Stimulated activated naive CD8-positive, alpha-beta T cell treated with anti-CD3 and anti-CD28 coated beads, Interleukin-15, amount 100 ng/mL, for 72 hours (primary cell): ENCODE measurements at regions not wholly inside any gene's neighbourhood (a gene's known extent, or its start where the extent isn't known, plus 50 kb on each side); places are given as distances from the start of the nearest gene placed in this dataset.

Experiments used
- ATAC-seq: fragments of 150-1000 bp; cut with Tn5 transposase; 2 replicates; pipeline ENCODE4 v1.10.0; 2021; ENCODE audit warnings: mild to moderate bottlenecking, moderate library complexity
- DNase-seq, 2 donors: peaks; one replicate each; pipeline ENCODE4 v3.0.0; 2021 to 2022
- H3K27ac Mint-ChIP-seq, 2 donors: one replicate each; pipeline ENCODE4 v1.8.0; 2022; ENCODE audit warnings: mild to moderate bottlenecking in 2 of 2, mixed read lengths in 2 of 2, moderate library complexity in 2 of 2
- H3K27me3 Mint-ChIP-seq: one replicate; pipeline ENCODE4 v1.8.0; 2022; ENCODE audit warnings: mixed read lengths
- H3K4me1 Mint-ChIP-seq: one replicate; pipeline ENCODE4 v1.8.0; 2022; ENCODE audit warnings: mild to moderate bottlenecking, mixed read lengths
- H3K4me3 Mint-ChIP-seq, 2 donors: one replicate each; pipeline ENCODE4 v1.8.0; 2022; ENCODE audit warnings: mild to moderate bottlenecking in 2 of 2, mixed read lengths in 2 of 2, moderate library complexity in 1 of 2
- H3K9me3 Mint-ChIP-seq, 2 donors: one replicate each; pipeline ENCODE4 v1.8.0; 2022; ENCODE audit warnings: mixed read lengths in 2 of 2

GRCh38 chr11:128181984-128182383 is 405.4 kb downstream of the ETS1 start:
- no peak overlapping the region for H3K4me3 Mint-ChIP-seq
- peaks cover 19 to 26% of the 10 kb centered on the region in 2 donors for H3K9me3 Mint-ChIP-seq

GRCh38 chr11:128181088-128181480 is 406.3 kb downstream of the ETS1 start:
- DNase-seq (no peak), ATAC-seq (no peak)
- Mint-ChIP-seq H3K27ac (peak overlapping the region in 1 of 2 donors; percentile 60), H3K27me3 (peaks cover 11% of the 10 kb centered on the region), H3K4me1 (no peaks in the 10 kb centered on the region), H3K9me3 (peaks cover 19 to 20% of the 10 kb centered on the region in 2 donors), H3K4me3 (no peak overlapping the region)

More at GRCh38 chr11:128181984-128182383, 405.4 kb downstream of the ETS1 start:
- H3K4me1 Mint-ChIP-seq: no peaks in the 10 kb centered on the region
- peaks cover 11% of the 10 kb centered on the region for H3K27me3 Mint-ChIP-seq
- ATAC-seq (no peak), DNase-seq (no peak)
- no peak overlapping the region for H3K27ac Mint-ChIP-seq

- Mint-ChIP-seq H3K4me3 (no peak overlapping the region), H3K27ac (peak overlapping the region in 1 of 2 donors; percentile 60), H3K4me1 (no peaks in the 10 kb centered on the region), H3K9me3 (peaks cover 14 to 15% of the 10 kb centered on the region in 2 donors), H3K27me3 (peaks cover 11% of the 10 kb centered on the region)
- ATAC-seq (no peak), DNase-seq (no peak)
Measured at GRCh38 chr11:128180441-128181087, 406.8 kb downstream of the ETS1 start.

GRCh38 chr11:128179512-128179911 is 407.8 kb downstream of the ETS1 start:
- Mint-ChIP-seq H3K4me3 (no peak overlapping the region), H3K4me1 (no peaks in the 10 kb centered on the region), H3K9me3 (peaks cover 5 to 6% of the 10 kb centered on the region in 2 donors), H3K27me3 (peaks cover 11% of the 10 kb centered on the region), H3K27ac (peak overlapping the region in 1 of 2 donors; percentile 36)
- no peak for ATAC-seq
- no peak for DNase-seq

GRCh38 chr11:128179039-128179438 is 408.3 kb downstream of the ETS1 start:
- peaks cover 11% of the 10 kb centered on the region for H3K27me3 Mint-ChIP-seq
- peaks cover under 1 to 1% of the 10 kb centered on the region in 2 donors for H3K9me3 Mint-ChIP-seq
- no peak overlapping the region for H3K27ac Mint-ChIP-seq
- ATAC-seq (no peak), DNase-seq (no peak)
- no peaks in the 10 kb centered on the region for H3K4me1 Mint-ChIP-seq
- H3K4me3 Mint-ChIP-seq: no peak overlapping the region

GRCh38 chr11:128174465-128175291 is 412.7 kb downstream of the ETS1 start:
- no peaks in the 10 kb centered on the region for H3K4me1 Mint-ChIP-seq
- peaks cover 11% of the 10 kb centered on the region for H3K27me3 Mint-ChIP-seq
- no peaks in the 10 kb centered on the region for H3K9me3 Mint-ChIP-seq
- H3K4me3 Mint-ChIP-seq: no peak overlapping the region
- ATAC-seq (peak; percentile 42), DNase-seq (no peak)
- H3K27ac Mint-ChIP-seq: peak overlapping the region in 1 of 2 donors; percentile 57

GRCh38 chr11:128172046-128172878 is 415.1 kb downstream of the ETS1 start:
- no peaks in the 10 kb centered on the region for H3K4me1 Mint-ChIP-seq
- no peaks in the 10 kb centered on the region for H3K9me3 Mint-ChIP-seq
- DNase-seq (peak; percentile 75 to 83), ATAC-seq (peak; percentile 82)
- no peaks in the 10 kb centered on the region for H3K27me3 Mint-ChIP-seq
- H3K27ac Mint-ChIP-seq: no peak overlapping the region
- H3K4me3 Mint-ChIP-seq: no peak overlapping the region

- H3K27ac Mint-ChIP-seq: no peak overlapping the region
- no peak for DNase-seq
- H3K9me3 Mint-ChIP-seq: no peaks in the 10 kb centered on the region
- H3K4me1 Mint-ChIP-seq: no peaks in the 10 kb centered on the region
- ATAC-seq: no peak
- H3K27me3 Mint-ChIP-seq: no peaks in the 10 kb centered on the region
- H3K4me3 Mint-ChIP-seq: no peak overlapping the region
Measured at GRCh38 chr11:128171506-128171905, 415.9 kb downstream of the ETS1 start.

- DNase-seq (no peak), ATAC-seq (no peak)
- Mint-ChIP-seq H3K9me3 (no peaks in the 10 kb centered on the region), H3K27ac (no peak overlapping the region), H3K4me1 (no peaks in the 10 kb centered on the region), H3K4me3 (peak overlapping the region in 1 of 2 donors; percentile 7), H3K27me3 (no peaks in the 10 kb centered on the region)
Measured at GRCh38 chr11:128165572-128165971, 421.8 kb downstream of the ETS1 start.

- no peaks in the 10 kb centered on the region for H3K4me1 Mint-ChIP-seq
- no peaks in the 10 kb centered on the region for H3K9me3 Mint-ChIP-seq
- ATAC-seq: no peak
- no peak for DNase-seq
- no peaks in the 10 kb centered on the region for H3K27me3 Mint-ChIP-seq
- H3K27ac Mint-ChIP-seq: no peak overlapping the region
- H3K4me3 Mint-ChIP-seq: no peak overlapping the region
Measured at GRCh38 chr11:128164080-128164741, 423.1 kb downstream of the ETS1 start.

GRCh38 chr11:128161994-128162393 is 425.4 kb downstream of the ETS1 start:
- H3K27ac Mint-ChIP-seq: no peak overlapping the region

GRCh38 chr11:128161436-128161835 is 425.9 kb downstream of the ETS1 start:
- Mint-ChIP-seq H3K27me3 (no peaks in the 10 kb centered on the region), H3K4me3 (no peak overlapping the region), H3K27ac (no peak overlapping the region), H3K9me3 (no peaks in the 10 kb centered on the region), H3K4me1 (no peaks in the 10 kb centered on the region)
- DNase-seq (no peak), ATAC-seq (no peak)

More at GRCh38 chr11:128161994-128162393, 425.4 kb downstream of the ETS1 start:
- no peak overlapping the region for H3K4me3 Mint-ChIP-seq
- no peaks in the 10 kb centered on the region for H3K4me1 Mint-ChIP-seq
- DNase-seq (no peak), ATAC-seq (no peak)
- H3K9me3 Mint-ChIP-seq: no peaks in the 10 kb centered on the region
- no peaks in the 10 kb centered on the region for H3K27me3 Mint-ChIP-seq

GRCh38 chr11:128158860-128159259 is 428.5 kb downstream of the ETS1 start:
- no peak overlapping the region for H3K4me3 Mint-ChIP-seq
- no peaks in the 10 kb centered on the region for H3K4me1 Mint-ChIP-seq
- ATAC-seq (no peak), DNase-seq (no peak)
- no peak overlapping the region for H3K27ac Mint-ChIP-seq
- no peaks in the 10 kb centered on the region for H3K9me3 Mint-ChIP-seq
- no peaks in the 10 kb centered on the region for H3K27me3 Mint-ChIP-seq

GRCh38 chr11:128157423-128158298 is 429.7 kb downstream of the ETS1 start:
- peak overlapping the region; percentile 60 to 63 for H3K27ac Mint-ChIP-seq
- H3K27me3 Mint-ChIP-seq: no peaks in the 10 kb centered on the region
- ATAC-seq (peak; percentile 91), DNase-seq (peak; percentile 61 to 74)
- H3K4me1 Mint-ChIP-seq: no peaks in the 10 kb centered on the region
- peak overlapping the region; percentile 64 to 74 for H3K4me3 Mint-ChIP-seq
- no peaks in the 10 kb centered on the region for H3K9me3 Mint-ChIP-seq
